Uterus (tissue), 2 donors: ENCODE measurements at regions not wholly inside any gene's neighbourhood (a gene's known extent, or its start where the extent isn't known, plus 50 kb on each side); places are given as distances from the start of the nearest gene placed in this dataset.

ENCODE experiments used
- POLR2A ChIP-seq, 2 donors: fragments of 450-650 bp; IDR thresholded peaks; one replicate each; pipeline ENCODE4 v1.6.1; 2016; ENCODE audit warnings: antibody characterized with exemption in 2 of 2, mild to moderate bottlenecking in 1 of 2, moderate library complexity in 1 of 2
- TF ChIP-seq, protein P1 (sequence below), 4 experiments: fragments of 200-600 bp in 2 of 4; fragments of 450-650 bp in 2 of 4; sonication (generic) in 2 of 4; IDR thresholded peaks; one replicate each; pipeline ENCODE4 v1.5.1; 2016 to 2019; ENCODE audit warnings: antibody characterized with exemption in 4 of 4, mild to moderate bottlenecking in 2 of 4, moderate library complexity in 1 of 4

GRCh38 chr3:18703798-18704197, 278.7 kb upstream of the SATB1 start:
- TF ChIP-seq, protein P1, sequence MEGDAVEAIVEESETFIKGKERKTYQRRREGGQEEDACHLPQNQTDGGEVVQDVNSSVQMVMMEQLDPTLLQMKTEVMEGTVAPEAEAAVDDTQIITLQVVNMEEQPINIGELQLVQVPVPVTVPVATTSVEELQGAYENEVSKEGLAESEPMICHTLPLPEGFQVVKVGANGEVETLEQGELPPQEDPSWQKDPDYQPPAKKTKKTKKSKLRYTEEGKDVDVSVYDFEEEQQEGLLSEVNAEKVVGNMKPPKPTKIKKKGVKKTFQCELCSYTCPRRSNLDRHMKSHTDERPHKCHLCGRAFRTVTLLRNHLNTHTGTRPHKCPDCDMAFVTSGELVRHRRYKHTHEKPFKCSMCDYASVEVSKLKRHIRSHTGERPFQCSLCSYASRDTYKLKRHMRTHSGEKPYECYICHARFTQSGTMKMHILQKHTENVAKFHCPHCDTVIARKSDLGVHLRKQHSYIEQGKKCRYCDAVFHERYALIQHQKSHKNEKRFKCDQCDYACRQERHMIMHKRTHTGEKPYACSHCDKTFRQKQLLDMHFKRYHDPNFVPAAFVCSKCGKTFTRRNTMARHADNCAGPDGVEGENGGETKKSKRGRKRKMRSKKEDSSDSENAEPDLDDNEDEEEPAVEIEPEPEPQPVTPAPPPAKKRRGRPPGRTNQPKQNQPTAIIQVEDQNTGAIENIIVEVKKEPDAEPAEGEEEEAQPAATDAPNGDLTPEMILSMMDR (IDR thresholded peaks at IDR 0.05) = no peak
- TF ChIP-seq POLR2A (IDR thresholded peaks at IDR 0.05) = no peak
